ENCODE measurements at regions not wholly inside any gene's neighbourhood (a gene's known extent, or its start where the extent isn't known, plus 50 kb on each side); places are given as distances from the start of the nearest gene placed in this dataset.

DNA sequence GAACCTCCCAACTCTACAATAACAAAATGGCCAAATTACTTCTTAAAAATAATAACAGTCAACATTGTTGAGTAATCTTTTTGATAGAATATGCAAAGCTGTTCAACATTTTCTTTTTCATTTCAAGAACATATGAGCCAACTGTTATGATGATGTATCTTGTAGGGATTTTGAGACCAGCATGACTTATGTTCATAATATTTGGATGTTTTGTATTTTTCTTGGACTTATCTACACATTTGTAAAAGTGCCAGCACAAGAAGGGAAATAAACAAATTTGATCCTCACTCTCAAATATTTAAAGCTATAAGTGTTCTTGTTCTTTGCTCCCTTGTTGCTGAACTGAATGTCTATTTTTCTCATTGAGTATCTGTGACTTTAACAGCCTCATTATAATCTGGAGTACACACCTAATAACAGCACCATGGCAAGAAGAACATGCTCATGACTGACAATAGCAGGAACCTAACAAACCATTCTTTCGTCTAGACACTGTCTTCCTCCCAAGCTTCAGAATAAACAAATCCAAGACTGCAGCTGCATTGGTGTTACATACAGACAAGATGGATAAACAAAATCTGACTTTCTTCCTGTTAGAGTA, 1049.7 kb downstream of the FAT4 start:
- TF ChIP-seq, protein P1, sequence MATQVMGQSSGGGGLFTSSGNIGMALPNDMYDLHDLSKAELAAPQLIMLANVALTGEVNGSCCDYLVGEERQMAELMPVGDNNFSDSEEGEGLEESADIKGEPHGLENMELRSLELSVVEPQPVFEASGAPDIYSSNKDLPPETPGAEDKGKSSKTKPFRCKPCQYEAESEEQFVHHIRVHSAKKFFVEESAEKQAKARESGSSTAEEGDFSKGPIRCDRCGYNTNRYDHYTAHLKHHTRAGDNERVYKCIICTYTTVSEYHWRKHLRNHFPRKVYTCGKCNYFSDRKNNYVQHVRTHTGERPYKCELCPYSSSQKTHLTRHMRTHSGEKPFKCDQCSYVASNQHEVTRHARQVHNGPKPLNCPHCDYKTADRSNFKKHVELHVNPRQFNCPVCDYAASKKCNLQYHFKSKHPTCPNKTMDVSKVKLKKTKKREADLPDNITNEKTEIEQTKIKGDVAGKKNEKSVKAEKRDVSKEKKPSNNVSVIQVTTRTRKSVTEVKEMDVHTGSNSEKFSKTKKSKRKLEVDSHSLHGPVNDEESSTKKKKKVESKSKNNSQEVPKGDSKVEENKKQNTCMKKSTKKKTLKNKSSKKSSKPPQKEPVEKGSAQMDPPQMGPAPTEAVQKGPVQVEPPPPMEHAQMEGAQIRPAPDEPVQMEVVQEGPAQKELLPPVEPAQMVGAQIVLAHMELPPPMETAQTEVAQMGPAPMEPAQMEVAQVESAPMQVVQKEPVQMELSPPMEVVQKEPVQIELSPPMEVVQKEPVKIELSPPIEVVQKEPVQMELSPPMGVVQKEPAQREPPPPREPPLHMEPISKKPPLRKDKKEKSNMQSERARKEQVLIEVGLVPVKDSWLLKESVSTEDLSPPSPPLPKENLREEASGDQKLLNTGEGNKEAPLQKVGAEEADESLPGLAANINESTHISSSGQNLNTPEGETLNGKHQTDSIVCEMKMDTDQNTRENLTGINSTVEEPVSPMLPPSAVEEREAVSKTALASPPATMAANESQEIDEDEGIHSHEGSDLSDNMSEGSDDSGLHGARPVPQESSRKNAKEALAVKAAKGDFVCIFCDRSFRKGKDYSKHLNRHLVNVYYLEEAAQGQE (IDR thresholded peaks at IDR 0.05; ENCODE audit: insufficient replicate concordance, low read depth), result no peak
- TF ChIP-seq GABPA (IDR thresholded peaks at IDR 0.05; ENCODE audit: low read depth) (no peak), SPI1 (IDR thresholded peaks at IDR 0.05; ENCODE audit: borderline replicate concordance, low read depth) (no peak), POLR2AphosphoS5 (IDR thresholded peaks at IDR 0.05; ENCODE audit: low read depth) (no peak)
- TF ChIP-seq, protein P2, sequence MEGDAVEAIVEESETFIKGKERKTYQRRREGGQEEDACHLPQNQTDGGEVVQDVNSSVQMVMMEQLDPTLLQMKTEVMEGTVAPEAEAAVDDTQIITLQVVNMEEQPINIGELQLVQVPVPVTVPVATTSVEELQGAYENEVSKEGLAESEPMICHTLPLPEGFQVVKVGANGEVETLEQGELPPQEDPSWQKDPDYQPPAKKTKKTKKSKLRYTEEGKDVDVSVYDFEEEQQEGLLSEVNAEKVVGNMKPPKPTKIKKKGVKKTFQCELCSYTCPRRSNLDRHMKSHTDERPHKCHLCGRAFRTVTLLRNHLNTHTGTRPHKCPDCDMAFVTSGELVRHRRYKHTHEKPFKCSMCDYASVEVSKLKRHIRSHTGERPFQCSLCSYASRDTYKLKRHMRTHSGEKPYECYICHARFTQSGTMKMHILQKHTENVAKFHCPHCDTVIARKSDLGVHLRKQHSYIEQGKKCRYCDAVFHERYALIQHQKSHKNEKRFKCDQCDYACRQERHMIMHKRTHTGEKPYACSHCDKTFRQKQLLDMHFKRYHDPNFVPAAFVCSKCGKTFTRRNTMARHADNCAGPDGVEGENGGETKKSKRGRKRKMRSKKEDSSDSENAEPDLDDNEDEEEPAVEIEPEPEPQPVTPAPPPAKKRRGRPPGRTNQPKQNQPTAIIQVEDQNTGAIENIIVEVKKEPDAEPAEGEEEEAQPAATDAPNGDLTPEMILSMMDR (IDR thresholded peaks at IDR 0.05; ENCODE audit: insufficient read depth, low read length), result no peak
- H3K4me3 ChIP-seq (replicated peaks; ENCODE audit: insufficient read depth, low read length), result no peak overlapping the region
- H3K27ac ChIP-seq (replicated peaks), result no peak overlapping the region
- H3K27me3 ChIP-seq (ENCODE audit: insufficient read depth, poor library complexity, severe bottlenecking), result no peaks in the 10 kb centered on the region
- no peak for DNase-seq (ENCODE audit: low read depth in 1 of 2, low spot score in 1 of 2)

DNA sequence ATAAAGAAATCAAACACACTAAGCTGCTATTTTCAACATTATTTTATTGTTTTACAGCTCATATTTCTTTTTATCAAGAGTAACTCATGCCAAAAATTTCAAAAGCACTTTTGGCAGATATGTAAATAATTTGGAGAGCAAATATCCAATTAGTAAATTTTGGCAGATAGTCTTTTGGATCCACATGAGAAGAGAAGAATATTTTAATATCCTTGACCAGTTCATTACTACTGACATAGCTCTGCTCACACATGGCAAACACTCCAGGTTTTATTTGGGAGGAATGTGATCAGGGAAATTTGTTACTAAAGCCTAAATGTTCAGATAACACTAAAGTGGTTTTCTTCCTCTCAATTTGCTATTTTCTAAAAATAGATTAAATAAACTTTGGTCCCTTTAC, 1054.3 kb downstream of the FAT4 start:
- TF ChIP-seq POLR2AphosphoS5 (IDR thresholded peaks at IDR 0.05; ENCODE audit: low read depth), result no peak
- TF ChIP-seq, protein P1 (IDR thresholded peaks at IDR 0.05; ENCODE audit: insufficient replicate concordance, low read depth), result no peak
- TF ChIP-seq, protein P2 (IDR thresholded peaks at IDR 0.05; ENCODE audit: insufficient read depth, low read length), result no peak
- no peak for TF ChIP-seq SPI1 (IDR thresholded peaks at IDR 0.05; ENCODE audit: borderline replicate concordance, low read depth)
- no peak for TF ChIP-seq GABPA (IDR thresholded peaks at IDR 0.05; ENCODE audit: low read depth)
- H3K4me3 ChIP-seq (replicated peaks; ENCODE audit: insufficient read depth, low read length), result no peak overlapping the region
- H3K27ac ChIP-seq (replicated peaks), result no peak overlapping the region
- no peaks in the 10 kb centered on the region for H3K27me3 ChIP-seq (ENCODE audit: insufficient read depth, poor library complexity, severe bottlenecking)
- no peak for DNase-seq (ENCODE audit: low read depth in 1 of 2, low spot score in 1 of 2)

DNA sequence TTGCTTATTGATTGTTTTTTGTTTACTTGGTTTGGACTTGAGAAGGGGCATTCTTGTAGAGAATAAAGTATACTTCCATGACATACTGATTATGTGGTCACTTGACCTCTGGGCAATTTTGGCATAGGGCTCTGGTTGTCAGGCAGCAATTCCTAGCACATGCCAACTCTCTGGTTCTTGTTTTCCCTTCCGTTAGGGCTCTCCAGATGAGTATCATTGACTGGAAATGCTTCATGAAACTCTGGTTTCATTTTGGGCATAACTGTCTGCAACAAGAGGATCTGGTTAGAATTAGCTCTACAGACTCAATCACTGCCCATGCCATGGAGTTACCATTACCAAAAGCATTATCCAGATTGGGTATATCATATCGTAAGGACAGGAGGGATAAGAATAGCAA, 1057.9 kb downstream of the FAT4 start:
- no peaks in the 10 kb centered on the region for H3K27me3 ChIP-seq (ENCODE audit: insufficient read depth, poor library complexity, severe bottlenecking)
- no peak overlapping the region for H3K27ac ChIP-seq (replicated peaks)
- no peak overlapping the region for H3K4me3 ChIP-seq (replicated peaks; ENCODE audit: insufficient read depth, low read length)
- TF ChIP-seq GABPA (IDR thresholded peaks at IDR 0.05; ENCODE audit: low read depth) (no peak), SPI1 (IDR thresholded peaks at IDR 0.05; ENCODE audit: borderline replicate concordance, low read depth) (no peak), POLR2AphosphoS5 (IDR thresholded peaks at IDR 0.05; ENCODE audit: low read depth) (no peak)
- TF ChIP-seq, protein P2 (IDR thresholded peaks at IDR 0.05; ENCODE audit: insufficient read depth, low read length), result no peak
- TF ChIP-seq, protein P1 (IDR thresholded peaks at IDR 0.05; ENCODE audit: insufficient replicate concordance, low read depth), result no peak
- no peak for DNase-seq (ENCODE audit: low read depth in 1 of 2, low spot score in 1 of 2)

All from HL-60 (cell line).